Aorta (tissue), 5 donors: ENCODE measurements at regions not wholly inside any gene's neighbourhood (a gene's known extent, or its start where the extent isn't known, plus 50 kb on each side); places are given as distances from the start of the nearest gene placed in this dataset.

ENCODE experiments used
- ATAC-seq: fragments of 200-7000 bp; cut with Tn5 transposase; one replicate; pipeline ENCODE4 v1.9.1; 2022; ENCODE audit warnings: moderate library complexity; ENCODE audit not compliant: low FRiP score
- DNase-seq, 2 donors: peaks; one replicate each; pipeline ENCODE4 v3.0.0-alpha.2; 2020
- H3K27ac ChIP-seq, 2 donors: one replicate each; pipeline ENCODE4 v1.5.1; 2013; ENCODE audit warnings: low read length in 2 of 2, mild to moderate bottlenecking in 2 of 2, moderate library complexity in 2 of 2, control low read depth in 1 of 2, inconsistent platforms in 1 of 2, low read depth in 1 of 2
- H3K27me3 ChIP-seq, 2 donors: one replicate each; pipeline ENCODE4 v1.6.1; 2013; ENCODE audit warnings: control low read depth in 1 of 2, low read length in 1 of 2, mild to moderate bottlenecking in 1 of 2, moderate library complexity in 1 of 2; ENCODE audit not compliant: insufficient read depth in 2 of 2, control insufficient read depth in 1 of 2
- H3K36me3 ChIP-seq, 2 donors: one replicate each; pipeline ENCODE4 v1.6.1; 2013; ENCODE audit warnings: control low read depth in 1 of 2, low read length in 1 of 2, mild to moderate bottlenecking in 1 of 2; ENCODE audit not compliant: insufficient read depth in 2 of 2, control insufficient read depth in 1 of 2
- H3K4me1 ChIP-seq, 2 donors: one replicate each; pipeline ENCODE4 v1.6.1; 2013; ENCODE audit warnings: low read length in 2 of 2, control low read depth in 1 of 2, mild to moderate bottlenecking in 1 of 2, moderate library complexity in 1 of 2; ENCODE audit not compliant: insufficient read depth in 2 of 2, control insufficient read depth in 1 of 2
- H3K4me3 ChIP-seq, 2 donors: one replicate each; pipeline ENCODE4 v1.5.1; 2013; ENCODE audit warnings: low read length in 2 of 2, control low read depth in 1 of 2, mild to moderate bottlenecking in 1 of 2
- H3K9me3 ChIP-seq: one replicate; pipeline ENCODE4 v1.6.1; 2013; ENCODE audit warnings: mild to moderate bottlenecking, low read length; ENCODE audit not compliant: control insufficient read depth
- WGBS, 2 donors: extraction: QIAGEN DNeasy Blood & Tissue Kit; methylation state at CpG; one replicate each; pipeline ENCODE4 v1.1.7; 2013; 5-methylcytosine and 5-hydroxymethylcytosine counted together
- intact Hi-C, 2 donors: fragments of 100-400 bp; cut with DNase I; formaldehyde crosslinking; loops; one replicate each; pipeline versions ENCODE4 v1.14.2 to v1.15.0; 2022
- donor health status: healthy with polysubstance abuse.
- donor health status: Bipolar disorder and iron deficiency.
- donor health status: DM: no; HTN: no; CAD: no.
- donor health status: DM: no; HTN: no; CAD: no.
- donor health status: DM: yes; HTN: yes; CAD: no.

DNA sequence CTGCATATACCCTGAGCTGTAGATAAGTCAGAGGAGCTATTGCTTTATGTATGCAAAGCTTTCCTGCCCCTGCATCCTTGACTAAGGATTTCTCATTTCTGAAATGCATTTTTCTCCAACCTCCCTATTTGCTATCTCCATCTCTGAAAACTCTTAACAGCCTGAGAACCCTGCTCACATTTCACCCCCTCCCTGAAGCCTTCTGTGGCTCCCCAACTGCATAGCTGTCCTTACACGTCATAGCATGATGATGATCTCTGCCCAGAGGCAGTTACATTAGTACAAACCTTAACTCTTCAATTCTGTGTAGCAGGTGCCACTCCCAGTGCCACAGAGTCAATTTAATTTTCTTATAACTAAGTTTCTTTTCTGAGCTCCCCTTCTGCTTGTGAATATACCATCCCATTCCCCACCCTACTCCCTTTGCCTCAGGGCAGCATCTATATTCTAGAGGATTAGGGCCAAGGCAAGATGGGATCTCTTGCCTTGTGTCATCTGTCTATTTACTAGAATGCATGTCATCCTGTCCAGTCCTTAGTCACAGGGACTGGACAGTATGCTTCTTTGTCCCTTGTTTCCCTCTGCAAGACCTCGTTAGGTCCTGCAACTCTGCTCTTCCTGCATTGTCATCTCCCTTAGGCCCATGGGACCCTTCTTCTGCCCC lies 149.7 kb upstream of the SPRY4 start:
- no peaks in the 10 kb centered on the region for H3K4me1 ChIP-seq
- H3K27me3 ChIP-seq = no peaks in the 10 kb centered on the region
- H3K36me3 ChIP-seq = no peaks in the 10 kb centered on the region
- no peak for DNase-seq
- WGBS, 2 donors = 85 to 86% methylated on average over 2 of the region's 2 CpGs
- no peak for ATAC-seq
- H3K27ac ChIP-seq = no peak overlapping the region
- H3K9me3 ChIP-seq = peaks cover 2% of the 10 kb centered on the region
- H3K4me3 ChIP-seq = no peak overlapping the region
- intact Hi-C loops = no loop called here

DNA sequence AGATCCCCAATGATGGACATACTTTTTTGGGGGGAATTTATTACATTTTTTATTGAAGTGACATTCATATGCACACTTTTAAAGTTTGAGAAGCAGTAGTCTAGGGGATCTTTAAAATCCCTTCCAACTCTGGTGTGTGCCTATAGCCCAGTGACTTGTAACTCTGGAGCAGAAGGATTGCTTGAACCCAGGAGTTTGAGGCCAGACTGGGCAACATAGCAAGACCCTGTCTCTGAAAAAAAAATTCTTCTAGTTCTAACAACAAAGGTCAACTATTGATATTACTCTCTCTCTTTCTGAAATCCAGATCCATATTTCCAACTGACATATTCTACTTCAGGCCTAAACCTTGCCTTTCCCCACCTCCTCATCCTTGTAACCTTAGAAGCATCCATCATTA lies 148.2 kb upstream of the SPRY4 start:
- intact Hi-C loops = no loop called here
- Histone ChIP-seq H3K4me3 (no peak overlapping the region), H3K4me1 (no peaks in the 10 kb centered on the region), H3K36me3 (no peaks in the 10 kb centered on the region), H3K27me3 (no peaks in the 10 kb centered on the region), H3K27ac (no peak overlapping the region), H3K9me3 (no peaks in the 10 kb centered on the region)
- DNase-seq (no peak), ATAC-seq (no peak)

DNA sequence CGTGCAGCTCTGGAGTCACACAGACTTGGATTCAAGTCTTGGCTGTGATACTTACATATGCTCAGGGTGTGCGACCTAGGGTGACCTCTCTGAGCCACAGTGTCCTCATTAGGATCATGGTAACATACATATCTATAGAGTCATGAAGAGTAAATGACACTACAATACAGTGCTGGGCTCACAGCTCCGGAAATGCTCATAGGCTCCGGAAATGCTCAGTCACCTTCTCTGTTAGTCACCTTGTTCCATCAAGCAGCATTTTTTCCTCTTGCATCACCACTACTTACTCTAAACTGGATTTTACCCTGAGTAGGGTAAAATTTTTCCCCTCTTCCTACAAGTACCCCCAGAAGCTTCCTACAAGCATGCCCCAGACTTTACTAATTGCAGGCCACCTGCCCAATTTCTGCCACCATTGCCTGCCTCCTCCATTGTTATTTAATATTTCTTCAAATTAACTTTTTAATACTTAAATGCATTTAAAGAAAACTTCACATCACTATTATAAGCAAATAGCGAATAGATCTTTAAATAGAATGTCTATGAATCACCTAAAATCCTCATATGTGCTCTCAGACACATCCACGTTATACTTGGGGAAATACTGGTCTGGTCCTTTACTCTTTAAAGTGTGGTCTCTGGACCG lies 147.6 kb upstream of the SPRY4 start:
- H3K4me1 ChIP-seq = no peaks in the 10 kb centered on the region
- DNase-seq (no peak), ATAC-seq (no peak)
- H3K27ac ChIP-seq = no peak overlapping the region
- H3K4me3 ChIP-seq = no peak overlapping the region
- no peaks in the 10 kb centered on the region for H3K27me3 ChIP-seq
- 81 to 89% methylated on average over 7 of the region's 7 CpGs for WGBS, 2 donors
- no peaks in the 10 kb centered on the region for H3K9me3 ChIP-seq
- intact Hi-C loops = no loop called here
- H3K36me3 ChIP-seq = no peaks in the 10 kb centered on the region

- intact Hi-C loops = loop anchor here in 1 of 2 donors (10.0 kb wide), 1 partner anchor 58 kb away; no protein-coding TSS in a partner anchor
- H3K9me3 ChIP-seq = no peaks in the 10 kb centered on the region
- DNase-seq (no peak), ATAC-seq (no peak)
- H3K36me3 ChIP-seq = no peaks in the 10 kb centered on the region
- no peaks in the 10 kb centered on the region for H3K27me3 ChIP-seq
- H3K27ac ChIP-seq = no peak overlapping the region
- WGBS, 2 donors = 81 to 84% methylated on average over 7 of the region's 7 CpGs
- H3K4me3 ChIP-seq = no peak overlapping the region
- no peaks in the 10 kb centered on the region for H3K4me1 ChIP-seq
Observed at GRCh38 chr5:142466195-142466971, 141.6 kb upstream of the SPRY4 start.

GRCh38 chr5:142465476-142465875 lies 140.7 kb upstream of the SPRY4 start:
- Histone ChIP-seq H3K4me1 (no peaks in the 10 kb centered on the region), H3K4me3 (no peak overlapping the region), H3K36me3 (no peaks in the 10 kb centered on the region), H3K9me3 (no peaks in the 10 kb centered on the region), H3K27ac (no peak overlapping the region), H3K27me3 (no peaks in the 10 kb centered on the region)
- intact Hi-C loops = loop anchor here in 1 of 2 donors (10.0 kb wide), 1 partner anchor 59 kb away; no protein-coding TSS in a partner anchor
- ATAC-seq (no peak), DNase-seq (no peak)
- 90 to 94% methylated on average over 1 of the region's 1 CpG for WGBS, 2 donors

DNA sequence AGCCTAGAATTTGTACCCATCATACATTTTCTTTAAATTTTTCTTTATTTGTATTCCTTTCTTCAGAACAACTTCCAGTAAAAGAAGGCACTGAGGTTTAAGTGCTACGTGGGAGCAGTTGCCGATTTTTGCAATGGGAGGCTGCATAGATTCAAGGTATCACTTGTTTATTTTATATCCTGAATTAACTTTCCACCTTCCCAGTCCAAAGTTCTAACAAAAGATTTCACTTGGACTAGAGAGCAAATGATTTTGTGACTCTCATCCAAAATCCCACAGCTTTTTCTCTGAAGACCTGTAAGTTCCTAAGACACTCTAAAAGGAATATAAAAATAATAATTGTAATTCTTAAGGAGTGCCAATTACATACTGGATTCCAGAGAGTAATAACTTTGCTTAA lies 139.1 kb upstream of the SPRY4 start:
- intact Hi-C loops = loop anchor here in 1 of 2 donors (10.0 kb wide), 1 partner anchor 61 kb away; no protein-coding TSS in a partner anchor
- 66 to 76% methylated on average over 2 of the region's 2 CpGs for WGBS, 2 donors
- H3K36me3 ChIP-seq = no peaks in the 10 kb centered on the region
- H3K9me3 ChIP-seq = no peaks in the 10 kb centered on the region
- no peaks in the 10 kb centered on the region for H3K4me1 ChIP-seq
- ATAC-seq = no peak
- no peak for DNase-seq
- H3K27me3 ChIP-seq = no peaks in the 10 kb centered on the region
- no peak overlapping the region for H3K27ac ChIP-seq
- no peak overlapping the region for H3K4me3 ChIP-seq

DNA sequence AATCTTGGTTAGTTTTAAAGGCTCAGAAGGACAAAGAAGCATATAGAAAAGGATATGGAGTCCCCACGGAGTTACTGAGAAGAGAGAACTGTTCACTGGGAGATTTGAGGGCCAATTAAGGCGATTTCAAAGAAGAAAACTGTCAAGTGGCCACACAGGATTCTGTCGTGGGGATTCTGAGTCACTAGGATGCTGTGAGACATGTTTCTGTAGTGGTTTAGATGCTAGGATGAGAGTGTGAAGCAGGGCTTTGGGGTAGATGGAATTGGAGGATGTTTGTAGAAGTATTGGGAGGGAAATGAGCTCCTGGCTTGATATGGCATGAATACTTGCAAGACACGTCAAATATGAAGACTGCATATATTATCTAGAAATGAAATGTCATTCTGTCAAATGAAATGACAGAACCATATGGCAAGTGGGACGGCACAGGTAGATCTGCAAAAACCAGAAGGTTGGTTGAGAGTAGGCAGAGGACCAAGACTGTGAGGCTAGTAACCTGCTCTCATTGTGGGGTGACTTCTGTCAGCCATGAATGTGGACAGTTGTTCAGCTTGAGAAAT lies 136.3 kb upstream of the SPRY4 start:
- Histone ChIP-seq H3K4me3 (no peak overlapping the region), H3K4me1 (no peaks in the 10 kb centered on the region), H3K27ac (no peak overlapping the region), H3K36me3 (no peaks in the 10 kb centered on the region), H3K27me3 (no peaks in the 10 kb centered on the region), H3K9me3 (no peaks in the 10 kb centered on the region)
- WGBS, 2 donors = 91 to 92% methylated on average over 5 of the region's 5 CpGs
- ATAC-seq = no peak
- DNase-seq = no peak
- intact Hi-C loops = loop anchor here in 1 of 2 donors (10.0 kb wide), 1 partner anchor 64 kb away; no protein-coding TSS in a partner anchor

DNA sequence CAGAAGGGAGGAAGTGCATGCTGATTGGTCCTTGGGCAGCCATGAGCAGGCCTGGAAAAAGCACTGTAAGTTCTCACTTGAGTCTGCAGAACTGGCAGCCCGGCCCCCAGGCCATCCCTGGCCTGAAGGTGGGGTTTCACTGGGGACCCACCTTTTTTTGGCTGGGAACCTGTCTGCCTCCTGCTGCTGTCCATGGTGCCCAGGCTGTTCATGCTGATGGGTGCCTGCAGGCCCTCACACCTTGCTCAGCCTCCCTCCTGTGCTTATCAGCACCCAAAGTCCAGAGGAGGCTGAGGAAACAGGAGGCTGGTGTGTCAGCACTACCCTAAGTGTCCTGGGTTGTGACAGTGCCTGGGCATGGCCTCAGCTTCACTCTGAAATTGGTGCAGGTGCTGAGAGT lies 134.4 kb upstream of the SPRY4 start:
- 94 to 96% methylated on average over 1 of the region's 1 CpG for WGBS, 2 donors
- intact Hi-C loops = no loop called here
- H3K4me3 ChIP-seq = no peak overlapping the region
- no peak for ATAC-seq
- H3K4me1 ChIP-seq = no peaks in the 10 kb centered on the region
- H3K9me3 ChIP-seq = no peaks in the 10 kb centered on the region
- DNase-seq = no peak
- H3K36me3 ChIP-seq = no peaks in the 10 kb centered on the region
- no peaks in the 10 kb centered on the region for H3K27me3 ChIP-seq
- no peak overlapping the region for H3K27ac ChIP-seq
